SU-DHL-6 (cell line): ENCODE measurements at regions not wholly inside any gene's neighbourhood (a gene's known extent, or its start where the extent isn't known, plus 50 kb on each side); places are given as distances from the start of the nearest gene placed in this dataset.

Experiments
- H2AFZ ChIP-seq: fragments of 200-600 bp; sonication (generic); 2 replicates; pipeline ENCODE4 v1.6.1; 2014; ENCODE audit warnings: low read depth, mild to moderate bottlenecking, moderate library complexity, mixed read lengths, antibody characterized with exemption, low read length; ENCODE audit not compliant: severe bottlenecking
- H3F3A ChIP-seq: fragments of 200-600 bp; shearing (Covaris generic); 2 replicates; pipeline ENCODE4 v1.6.0; 2016; ENCODE audit warnings: antibody characterized with exemption, mild to moderate bottlenecking; ENCODE audit not compliant: insufficient read depth
- H3K27ac ChIP-seq: fragments of 200-600 bp; sonication (generic); 2 replicates; pipeline ENCODE4 v1.5.1; 2016; ENCODE audit warnings: low read depth, mild to moderate bottlenecking, low read length, moderate library complexity, mixed read lengths
- H3K27me3 ChIP-seq: fragments of 200-600 bp; sonication (generic), shearing (Covaris generic); 2 replicates; pipeline ENCODE4 v1.6.0; 2014; ENCODE audit warnings: mild to moderate bottlenecking, low read length
- H3K36me3 ChIP-seq: fragments of 200-600 bp; sonication (generic); 2 replicates; pipeline ENCODE4 v1.6.1; 2014; ENCODE audit warnings: mild to moderate bottlenecking, low read length, mixed read lengths
- H3K4me2 ChIP-seq: fragments of 300-600, 200-600 bp; shearing (Covaris generic), sonication (generic); 2 replicates; pipeline ENCODE4 v1.6.0; 2014; ENCODE audit warnings: low read length, low read depth, mild to moderate bottlenecking; ENCODE audit not compliant: poor library complexity, severe bottlenecking
- H3K4me3 ChIP-seq: fragments of 200-600 bp; sonication (generic); 2 replicates; pipeline ENCODE4 v1.5.1; 2014; ENCODE audit warnings: antibody characterized with exemption, low read length, mild to moderate bottlenecking, mixed read lengths; ENCODE audit not compliant: insufficient read depth, poor library complexity, severe bottlenecking
- H3K79me2 ChIP-seq: fragments of 200-600 bp; sonication (generic); 2 replicates; pipeline ENCODE4 v1.6.1; 2014; ENCODE audit warnings: mild to moderate bottlenecking, low read length, moderate library complexity; ENCODE audit not compliant: insufficient read depth
- H3K9ac ChIP-seq: fragments of 200-600 bp; sonication (generic); 2 replicates; pipeline ENCODE4 v1.7.0; 2014; ENCODE audit warnings: mild to moderate bottlenecking, low read length
- H3K9me2 ChIP-seq: fragments of 200-600 bp; sonication (generic); replicated peaks from 2 replicates; pipeline ENCODE4 v1.6.1; 2014; ENCODE audit warnings: low read length; ENCODE audit not compliant: insufficient read depth
- H3K9me3 ChIP-seq: fragments of 200-600 bp; sonication (generic); 2 replicates; pipeline ENCODE4 v1.6.1; 2014; ENCODE audit warnings: low read length, mixed read lengths; ENCODE audit not compliant: insufficient read depth
- H4K20me1 ChIP-seq: fragments of 200-600 bp; sonication (generic); 2 replicates; pipeline ENCODE4 v1.6.1; 2014; ENCODE audit warnings: low read depth, mild to moderate bottlenecking, antibody characterized with exemption, low read length, moderate library complexity, mixed read lengths
- EZH2phosphoT487 ChIP-seq: fragments of 200-600 bp; sonication (generic), shearing (Covaris generic); conservative IDR thresholded peaks from 2 replicates; pipeline ENCODE4 v1.6.1; 2018; ENCODE audit warnings: mild to moderate bottlenecking, antibody characterized with exemption, low read length, moderate library complexity, mixed read lengths
- TF ChIP-seq, protein P1 (sequence below): fragments of 200-600 bp; sonication (generic); IDR thresholded peaks from one replicate; pipeline ENCODE4 v1.5.1; 2017; ENCODE audit warnings: antibody characterized with exemption, mild to moderate bottlenecking, low read length, moderate library complexity; ENCODE audit not compliant: insufficient read depth, poor library complexity, severe bottlenecking

GRCh38 chr6:134368670-134369069 lies 50.8 kb upstream of the SGK1 start:
- no peaks in the 10 kb centered on the region for H3K9me3 ChIP-seq
- no peaks in the 10 kb centered on the region for H3K36me3 ChIP-seq

More at GRCh38 chr6:134368670-134369069, 50.8 kb upstream of the SGK1 start:
- Histone ChIP-seq H3F3A (no peaks in the 10 kb centered on the region), H4K20me1 (no peaks in the 10 kb centered on the region), H3K79me2 (no peaks in the 10 kb centered on the region), H3K9me2 (no peaks in the 10 kb centered on the region), H3K4me3 (no peak overlapping the region), H3K9ac (no peak overlapping the region), H3K27ac (no peak overlapping the region), H2AFZ (no peak overlapping the region), H3K27me3 (no peaks in the 10 kb centered on the region), H3K4me2 (no peak overlapping the region)
- TF ChIP-seq, protein P1, sequence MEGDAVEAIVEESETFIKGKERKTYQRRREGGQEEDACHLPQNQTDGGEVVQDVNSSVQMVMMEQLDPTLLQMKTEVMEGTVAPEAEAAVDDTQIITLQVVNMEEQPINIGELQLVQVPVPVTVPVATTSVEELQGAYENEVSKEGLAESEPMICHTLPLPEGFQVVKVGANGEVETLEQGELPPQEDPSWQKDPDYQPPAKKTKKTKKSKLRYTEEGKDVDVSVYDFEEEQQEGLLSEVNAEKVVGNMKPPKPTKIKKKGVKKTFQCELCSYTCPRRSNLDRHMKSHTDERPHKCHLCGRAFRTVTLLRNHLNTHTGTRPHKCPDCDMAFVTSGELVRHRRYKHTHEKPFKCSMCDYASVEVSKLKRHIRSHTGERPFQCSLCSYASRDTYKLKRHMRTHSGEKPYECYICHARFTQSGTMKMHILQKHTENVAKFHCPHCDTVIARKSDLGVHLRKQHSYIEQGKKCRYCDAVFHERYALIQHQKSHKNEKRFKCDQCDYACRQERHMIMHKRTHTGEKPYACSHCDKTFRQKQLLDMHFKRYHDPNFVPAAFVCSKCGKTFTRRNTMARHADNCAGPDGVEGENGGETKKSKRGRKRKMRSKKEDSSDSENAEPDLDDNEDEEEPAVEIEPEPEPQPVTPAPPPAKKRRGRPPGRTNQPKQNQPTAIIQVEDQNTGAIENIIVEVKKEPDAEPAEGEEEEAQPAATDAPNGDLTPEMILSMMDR: no peak
- no peak for TF ChIP-seq EZH2phosphoT487
